Effector memory CD8-positive, alpha-beta T cell (primary cell): ENCODE measurements at regions not wholly inside any gene's neighbourhood (a gene's known extent, or its start where the extent isn't known, plus 50 kb on each side); places are given as distances from the start of the nearest gene placed in this dataset.
A peak's percentile ranks its signal among the peaks of the same experiment; 100 is the strongest.
"Not testable (repeated sequence)": the region's sequence is repeated elsewhere in the genome, so short reads cannot be mapped to it uniquely, and the experiment has no call there.

Source experiments
- ATAC-seq: fragments of 150-1000 bp; cut with Tn5 transposase; replicated peaks from 2 replicates; pipeline ENCODE4 v1.10.0; 2021; ENCODE audit warnings: mild to moderate bottlenecking, moderate library complexity
- DNase-seq, 3 experiments: peaks; one replicate each; pipeline ENCODE4 v3.0.0; 2021
- H3K27ac Mint-ChIP-seq, 2 donors: one replicate each; pipeline ENCODE4 v1.8.0; 2022; ENCODE audit warnings: mild to moderate bottlenecking in 2 of 2, mixed read lengths in 2 of 2, moderate library complexity in 2 of 2
- H3K27me3 Mint-ChIP-seq, 2 donors: one replicate each; pipeline ENCODE4 v1.8.0; 2022; ENCODE audit warnings: mixed read lengths in 2 of 2
- H3K36me3 Mint-ChIP-seq: one replicate; pipeline ENCODE4 v1.8.0; 2022; ENCODE audit warnings: mild to moderate bottlenecking, moderate library complexity, mixed read lengths; ENCODE audit not compliant: insufficient read depth
- H3K4me1 Mint-ChIP-seq, 2 donors: one replicate each; pipeline ENCODE4 v1.8.0; 2022; ENCODE audit warnings: low read depth in 2 of 2, mixed read lengths in 2 of 2
- H3K4me3 Mint-ChIP-seq, 2 donors: one replicate each; pipeline ENCODE4 v1.8.0; 2022; ENCODE audit warnings: mild to moderate bottlenecking in 2 of 2, mixed read lengths in 2 of 2, moderate library complexity in 2 of 2
- H3K9me3 Mint-ChIP-seq, 2 donors: one replicate each; pipeline ENCODE4 v1.8.0; 2022; ENCODE audit warnings: mixed read lengths in 2 of 2

GRCh38 chr1:243074224-243074623 is 180.9 kb downstream of the CEP170 start:
- H3K9me3 Mint-ChIP-seq, H3K4me1 Mint-ChIP-seq, H3K4me3 Mint-ChIP-seq, H3K27me3 Mint-ChIP-seq, H3K36me3 Mint-ChIP-seq, H3K27ac Mint-ChIP-seq, DNase-seq, ATAC-seq: not testable (repeated sequence)

DNA sequence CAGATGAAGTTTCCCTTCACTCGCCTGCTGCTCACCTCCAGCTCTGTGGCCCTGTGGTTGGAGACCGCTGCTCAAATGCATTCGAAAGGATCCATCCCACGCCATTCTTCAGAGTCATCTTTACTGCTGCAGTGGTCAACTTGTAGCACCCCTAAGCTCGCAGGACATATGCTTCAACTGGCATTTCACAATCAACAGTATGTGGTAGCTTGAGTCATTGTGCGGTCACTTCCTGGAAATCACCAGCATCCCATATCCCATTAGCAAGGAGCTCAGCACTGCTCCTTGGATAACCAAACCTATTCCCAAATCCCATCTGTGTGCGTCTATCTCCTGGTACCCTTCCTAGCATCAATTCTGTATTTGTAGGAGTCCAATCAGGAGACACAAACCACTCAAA is 188.0 kb downstream of the CEP170 start:
- H3K27ac Mint-ChIP-seq, ATAC-seq, H3K9me3 Mint-ChIP-seq, H3K27me3 Mint-ChIP-seq, DNase-seq, H3K4me1 Mint-ChIP-seq, H3K4me3 Mint-ChIP-seq, H3K36me3 Mint-ChIP-seq: not testable (repeated sequence)

DNA sequence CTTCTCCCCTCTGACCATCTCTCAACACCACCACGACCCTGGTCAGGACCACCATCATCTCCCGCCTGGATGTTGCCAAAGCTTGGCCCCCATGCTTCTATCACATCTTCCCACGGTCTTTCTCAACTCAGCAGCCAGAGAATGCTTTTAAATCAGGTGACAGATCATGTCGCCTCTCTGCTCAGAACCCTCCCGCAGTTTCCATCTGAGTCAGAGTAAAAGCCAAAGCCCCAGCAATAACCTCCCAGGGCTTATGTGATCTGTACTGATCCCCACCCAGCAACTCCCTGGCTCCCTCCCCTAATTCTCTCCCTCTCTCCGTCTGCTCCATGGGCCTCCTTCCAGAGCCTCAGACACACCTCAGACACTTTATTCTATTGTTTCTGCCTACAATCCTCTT is 193.1 kb downstream of the CEP170 start:
- not testable (repeated sequence) for H3K4me1 Mint-ChIP-seq, H3K4me3 Mint-ChIP-seq, H3K27ac Mint-ChIP-seq, H3K9me3 Mint-ChIP-seq, H3K36me3 Mint-ChIP-seq, ATAC-seq, DNase-seq, H3K27me3 Mint-ChIP-seq

- ATAC-seq, DNase-seq, H3K27me3 Mint-ChIP-seq, H3K4me1 Mint-ChIP-seq, H3K9me3 Mint-ChIP-seq, H3K27ac Mint-ChIP-seq, H3K36me3 Mint-ChIP-seq, H3K4me3 Mint-ChIP-seq: not testable (repeated sequence)
These were observed 199.6 kb downstream of the CEP170 start for GRCh38 chr1:243055510-243055909.

- not testable (repeated sequence) for DNase-seq, ATAC-seq, H3K36me3 Mint-ChIP-seq, H3K27me3 Mint-ChIP-seq, H3K4me1 Mint-ChIP-seq, H3K4me3 Mint-ChIP-seq, H3K27ac Mint-ChIP-seq, H3K9me3 Mint-ChIP-seq
These were observed 200.0 kb downstream of the CEP170 start for GRCh38 chr1:243055091-243055490.

DNA sequence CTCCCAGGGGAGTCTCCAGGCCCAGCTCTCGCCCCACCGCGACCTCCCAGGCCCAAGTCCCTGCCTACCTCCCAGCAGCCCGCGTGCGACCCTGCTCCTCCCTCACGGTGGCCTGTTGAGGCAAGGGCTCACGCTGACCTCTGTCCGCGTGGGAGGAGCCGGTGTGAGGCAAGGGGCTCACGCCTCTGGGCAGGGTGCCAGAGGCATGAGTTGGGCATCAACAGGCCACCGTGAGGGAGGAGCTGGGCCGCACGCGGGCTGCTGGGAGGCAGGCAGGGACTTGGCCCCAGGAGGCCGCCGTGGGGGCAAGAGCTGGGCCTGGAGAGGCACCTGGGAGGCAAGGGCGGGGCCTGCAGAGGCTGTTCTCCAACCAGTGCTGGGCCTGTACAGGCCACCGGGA is 200.4 kb downstream of the CEP170 start:
- not testable (repeated sequence) for H3K4me1 Mint-ChIP-seq, H3K4me3 Mint-ChIP-seq, H3K36me3 Mint-ChIP-seq, H3K9me3 Mint-ChIP-seq, DNase-seq, H3K27ac Mint-ChIP-seq, H3K27me3 Mint-ChIP-seq, ATAC-seq

DNA sequence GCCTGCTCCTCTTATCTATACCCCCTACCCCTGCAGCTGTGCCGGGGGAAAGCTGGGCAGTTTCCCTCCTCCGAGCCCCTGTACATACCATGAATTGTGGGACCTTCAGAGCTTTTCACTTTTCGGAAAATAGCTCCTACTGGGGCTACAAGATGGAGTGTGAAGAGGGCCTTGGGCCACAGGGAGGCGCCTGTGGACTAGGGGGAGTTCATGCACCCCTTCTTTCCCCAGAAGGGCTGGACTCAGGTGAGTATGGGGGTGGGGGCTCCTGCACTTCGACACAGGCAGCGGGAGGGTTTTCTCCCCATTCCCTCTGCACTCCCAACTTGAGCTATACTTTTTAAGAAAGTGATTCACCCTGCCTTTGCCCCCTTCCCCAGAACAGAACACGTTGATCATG is 202.0 kb downstream of the CEP170 start:
- H3K9me3 Mint-ChIP-seq, H3K4me3 Mint-ChIP-seq, H3K36me3 Mint-ChIP-seq, DNase-seq, H3K27ac Mint-ChIP-seq, H3K4me1 Mint-ChIP-seq, ATAC-seq, H3K27me3 Mint-ChIP-seq: not testable (repeated sequence)

DNA sequence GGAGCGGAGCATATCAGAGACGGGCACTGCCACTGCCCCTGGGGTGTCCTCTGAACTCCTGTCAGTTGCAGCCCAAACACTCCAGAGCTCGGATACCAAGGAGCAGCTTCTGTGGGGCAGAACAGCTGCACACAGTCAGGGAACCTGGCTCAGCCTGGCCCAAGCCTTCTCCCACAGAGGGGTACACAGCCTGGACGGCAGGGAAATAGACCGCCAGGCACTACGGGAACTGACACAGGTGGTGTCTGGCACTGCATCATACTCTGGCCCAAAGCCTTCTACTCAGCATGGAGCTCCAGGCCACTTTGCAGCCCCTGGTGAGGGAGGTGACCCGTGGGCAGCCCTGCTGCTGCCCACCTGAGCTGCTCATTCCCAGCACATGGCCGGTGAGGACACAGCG is 204.5 kb downstream of the CEP170 start:
- not testable (repeated sequence) for H3K27ac Mint-ChIP-seq, H3K27me3 Mint-ChIP-seq, H3K9me3 Mint-ChIP-seq, H3K4me3 Mint-ChIP-seq, H3K4me1 Mint-ChIP-seq, H3K36me3 Mint-ChIP-seq, ATAC-seq, DNase-seq

DNA sequence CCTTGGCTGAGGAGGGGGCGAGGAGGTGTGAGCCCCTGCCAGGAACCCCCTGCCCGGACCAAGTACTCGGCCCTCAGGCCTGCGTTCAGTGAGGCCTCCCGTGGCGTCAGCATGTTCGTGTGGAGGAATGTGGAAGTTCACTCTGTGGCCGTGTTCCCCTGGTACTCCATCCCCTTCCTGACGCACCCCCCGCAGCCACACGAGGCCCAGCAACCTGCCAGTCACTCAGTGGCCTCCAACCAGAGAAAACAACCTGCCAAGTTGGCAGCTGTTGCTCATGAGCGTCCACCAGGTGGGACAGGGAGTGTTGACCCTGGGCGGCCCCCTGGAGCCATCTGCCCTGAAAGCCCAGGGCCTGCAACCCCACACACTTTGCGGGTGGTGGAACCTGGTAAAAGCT is 205.4 kb downstream of the CEP170 start:
- ATAC-seq, H3K9me3 Mint-ChIP-seq, H3K27ac Mint-ChIP-seq, H3K4me1 Mint-ChIP-seq, H3K36me3 Mint-ChIP-seq, DNase-seq, H3K27me3 Mint-ChIP-seq, H3K4me3 Mint-ChIP-seq: not testable (repeated sequence)

- not testable (repeated sequence) for H3K27me3 Mint-ChIP-seq, H3K4me3 Mint-ChIP-seq, H3K27ac Mint-ChIP-seq, H3K9me3 Mint-ChIP-seq, ATAC-seq, H3K4me1 Mint-ChIP-seq, DNase-seq, H3K36me3 Mint-ChIP-seq
These were observed 233.7 kb downstream of the CEP170 start for GRCh38 chr1:243021365-243021764.

- not testable (repeated sequence) for H3K27me3 Mint-ChIP-seq, H3K4me3 Mint-ChIP-seq, H3K36me3 Mint-ChIP-seq, ATAC-seq, H3K9me3 Mint-ChIP-seq, H3K4me1 Mint-ChIP-seq, H3K27ac Mint-ChIP-seq
- peak; percentile 1 to 9 (median 8) for DNase-seq
These were observed 235.9 kb downstream of the CEP170 start for GRCh38 chr1:243019030-243019635.

DNA sequence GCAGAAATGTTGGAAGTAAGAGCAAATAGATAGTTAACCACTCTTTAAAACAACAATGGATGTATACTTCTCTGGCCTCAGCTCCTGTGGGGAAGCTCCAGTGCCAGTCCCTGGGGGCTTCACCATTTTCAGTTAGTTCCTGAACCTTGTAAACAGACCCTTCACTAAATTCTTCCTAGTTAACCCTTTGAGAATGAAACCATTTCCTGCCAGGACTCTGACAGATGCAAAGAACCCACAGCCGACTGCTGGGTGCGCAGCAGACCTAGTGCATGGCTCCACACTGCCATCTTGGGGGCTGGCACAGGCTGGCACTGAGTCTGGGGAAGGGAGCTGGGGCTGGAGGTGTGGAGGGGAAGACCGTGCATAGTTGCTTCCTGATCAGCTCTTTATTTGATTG is 244.4 kb downstream of the CEP170 start:
- not testable (repeated sequence) for ATAC-seq

DNA sequence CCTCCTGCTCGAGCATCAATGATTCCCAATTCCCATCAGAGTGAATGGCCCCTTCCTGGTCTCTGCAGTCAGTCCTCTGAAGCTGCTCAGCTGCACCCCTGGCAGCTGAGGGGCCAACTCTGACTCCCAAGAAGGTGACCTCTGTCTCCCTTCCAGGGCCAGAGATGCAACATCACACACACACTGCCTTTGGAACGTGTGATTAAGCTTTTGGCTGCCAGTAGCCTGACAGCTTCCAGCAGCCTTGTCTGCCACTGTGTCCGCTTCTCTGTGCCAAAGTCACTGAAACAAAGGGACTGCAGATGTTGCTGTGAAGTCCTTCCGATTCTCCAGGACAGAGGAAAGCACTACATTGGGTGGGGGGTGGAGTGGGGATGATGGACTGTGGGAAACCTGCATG is 254.1 kb downstream of the CEP170 start:
- H3K27me3 Mint-ChIP-seq, H3K4me1 Mint-ChIP-seq, H3K36me3 Mint-ChIP-seq, H3K4me3 Mint-ChIP-seq, ATAC-seq, DNase-seq, H3K9me3 Mint-ChIP-seq, H3K27ac Mint-ChIP-seq: not testable (repeated sequence)

More for the DNA sequence above, 244.4 kb downstream of the CEP170 start:
- DNase-seq, H3K27ac Mint-ChIP-seq, H3K4me3 Mint-ChIP-seq, H3K36me3 Mint-ChIP-seq, H3K27me3 Mint-ChIP-seq, H3K9me3 Mint-ChIP-seq, H3K4me1 Mint-ChIP-seq: not testable (repeated sequence)

DNA sequence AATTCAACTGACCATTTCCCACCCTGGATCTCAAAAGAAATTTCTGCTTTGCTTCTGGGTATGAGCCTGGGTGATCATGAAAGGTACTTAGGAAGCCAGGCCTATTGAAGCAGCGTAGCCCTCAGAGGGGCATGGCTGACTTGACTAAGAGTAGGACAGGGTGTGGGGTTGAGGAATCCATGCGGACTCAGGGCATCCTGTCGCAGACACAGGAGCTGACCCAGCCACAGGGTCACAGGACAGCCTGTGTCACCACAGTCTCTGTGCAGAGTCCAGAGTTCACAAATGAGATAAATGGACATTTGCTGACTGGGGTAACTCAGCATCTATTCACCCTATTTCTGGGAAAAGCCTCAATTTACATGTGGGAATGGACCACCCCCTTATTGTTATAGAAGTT is 262.3 kb downstream of the CEP170 start:
- H3K27ac Mint-ChIP-seq, H3K4me3 Mint-ChIP-seq, H3K4me1 Mint-ChIP-seq, DNase-seq, H3K9me3 Mint-ChIP-seq, H3K27me3 Mint-ChIP-seq, H3K36me3 Mint-ChIP-seq, ATAC-seq: not testable (repeated sequence)

- not testable (repeated sequence) for H3K9me3 Mint-ChIP-seq, H3K27ac Mint-ChIP-seq, H3K27me3 Mint-ChIP-seq, DNase-seq, H3K4me1 Mint-ChIP-seq, H3K4me3 Mint-ChIP-seq, H3K36me3 Mint-ChIP-seq, ATAC-seq
These were observed 270.0 kb downstream of the CEP170 start for GRCh38 chr1:242985096-242985495.
